ENCODE measurements at regions not wholly inside any gene's neighbourhood (a gene's known extent, or its start where the extent isn't known, plus 50 kb on each side); places are given as distances from the start of the nearest gene placed in this dataset.
A peak's percentile ranks its signal among the peaks of the same experiment; 100 is the strongest.

DNA sequence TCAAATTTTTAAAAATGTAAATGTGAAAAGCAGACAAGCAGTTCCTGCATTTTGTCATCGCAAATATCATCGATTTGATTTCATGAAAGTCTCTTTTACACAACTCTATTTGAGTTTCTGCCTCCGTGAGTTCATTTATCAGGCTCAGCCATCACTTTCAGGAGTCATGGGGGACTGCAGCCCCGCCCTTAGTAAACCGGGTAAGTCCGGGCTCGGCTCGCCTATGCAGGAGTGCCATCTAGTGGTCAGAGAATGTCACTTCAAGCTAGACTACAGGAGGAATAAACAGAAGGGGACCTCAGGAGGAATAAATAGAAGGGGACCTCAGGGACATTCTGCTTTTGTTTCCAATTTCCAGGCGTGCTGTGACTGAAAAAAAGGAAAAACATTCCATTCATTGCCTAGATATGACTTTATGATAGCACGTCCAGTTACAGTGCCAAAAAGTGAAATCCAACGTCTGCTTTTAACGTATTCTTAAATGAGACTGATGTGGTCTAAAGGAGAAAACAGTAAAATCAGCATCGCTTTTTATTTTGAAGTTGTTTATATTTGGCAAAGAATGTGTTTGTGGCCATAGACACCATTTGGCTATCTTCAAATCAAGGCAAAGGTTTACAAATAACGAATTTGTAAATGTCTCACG is 333.9 kb downstream of the HACE1 start:
- Histone ChIP-seq H3K27ac (ENCODE audit: low read depth in 1 of 2, low read length in 2 of 2) (no peak overlapping the region), H3K4me1 (ENCODE audit: control insufficient read depth in 1 of 2, insufficient read depth in 2 of 2, low read length in 2 of 2) (peaks cover 2 to 9% of the 10 kb centered on the region in 2 donors), H3K36me3 (ENCODE audit: control insufficient read depth in 1 of 2, insufficient read depth in 2 of 2, low read length in 1 of 2) (no peaks in the 10 kb centered on the region), H3K9me3 (ENCODE audit: control insufficient read depth, low read length) (no peaks in the 10 kb centered on the region), H3K4me3 (ENCODE audit: low read length in 2 of 2) (peak overlapping the region; percentile 36 to 84), H3K27me3 (ENCODE audit: control insufficient read depth in 1 of 2, insufficient read depth in 2 of 2, low read length in 1 of 2) (no peaks in the 10 kb centered on the region)
- DNase-seq (peak; percentile 75 to 89), ATAC-seq (ENCODE audit: low FRiP score) (peak; percentile 93)
- intact Hi-C loops (cut with DNase I): loop anchor here in 1 of 2 donors (10.0 kb wide), 1 partner anchor 249 kb away; no protein-coding TSS in a partner anchor
- 1 to 2% methylated on average over 15 of the region's 15 CpGs for WGBS, 2 donors

DNA sequence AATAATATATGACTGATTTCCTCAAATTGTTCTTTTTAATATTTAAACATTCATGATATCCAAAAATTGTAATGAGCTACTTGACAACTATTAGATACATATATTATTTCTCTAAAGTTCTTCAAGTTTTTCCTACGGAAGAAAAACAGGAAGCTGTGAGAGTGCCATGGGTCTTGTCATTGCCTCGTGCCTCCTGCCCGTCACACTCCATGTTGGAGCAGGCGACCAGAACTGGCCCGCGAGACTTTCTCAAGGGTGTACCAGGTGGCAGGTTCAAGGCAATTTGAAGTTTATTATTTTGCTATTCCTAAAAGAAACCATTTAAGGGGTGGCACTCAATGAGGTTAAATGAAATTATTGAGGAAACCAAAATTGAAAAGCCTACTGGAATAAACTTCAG is 337.2 kb downstream of the HACE1 start:
- DNase-seq (peak in 1 of 2 donors; percentile 67), ATAC-seq (ENCODE audit: low FRiP score) (no peak)
- no peak overlapping the region for H3K4me3 ChIP-seq (ENCODE audit: low read length in 2 of 2)
- no peaks in the 10 kb centered on the region for H3K36me3 ChIP-seq (ENCODE audit: control insufficient read depth in 1 of 2, insufficient read depth in 2 of 2, low read length in 1 of 2)
- no peaks in the 10 kb centered on the region for H3K27me3 ChIP-seq (ENCODE audit: control insufficient read depth in 1 of 2, insufficient read depth in 2 of 2, low read length in 1 of 2)
- no peak overlapping the region for H3K27ac ChIP-seq (ENCODE audit: low read depth in 1 of 2, low read length in 2 of 2)
- intact Hi-C loops (cut with DNase I): loop anchor here in 1 of 2 donors (10.0 kb wide), 1 partner anchor 252 kb away; no protein-coding TSS in a partner anchor
- 88 to 90% methylated on average over 6 of the region's 6 CpGs for WGBS, 2 donors
- H3K4me1 ChIP-seq (ENCODE audit: control insufficient read depth in 1 of 2, insufficient read depth in 2 of 2, low read length in 2 of 2): no peaks in the 10 kb centered on the region
- no peaks in the 10 kb centered on the region for H3K9me3 ChIP-seq (ENCODE audit: control insufficient read depth, low read length)

DNA sequence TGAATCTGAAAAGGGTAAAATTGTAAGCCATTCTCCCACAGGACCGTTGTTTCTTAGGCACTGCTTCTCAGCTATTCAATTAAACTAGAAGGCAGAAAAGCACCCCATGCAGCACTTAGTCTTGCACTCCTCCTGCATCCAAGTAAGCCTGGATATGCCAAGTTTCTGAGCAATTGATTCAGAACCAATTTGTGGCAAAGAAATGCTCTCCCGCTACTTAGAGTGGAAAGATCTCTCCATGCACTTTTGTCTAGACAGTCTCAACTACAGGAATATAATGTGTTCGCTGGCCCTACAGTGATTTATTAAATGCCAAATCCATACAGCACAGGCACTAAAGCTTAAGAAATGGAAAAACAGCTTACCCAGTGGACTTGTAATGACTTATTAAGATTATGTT is 338.5 kb downstream of the HACE1 start:
- intact Hi-C loops (cut with DNase I): loop anchor here in 1 of 2 donors (10.0 kb wide), 1 partner anchor 254 kb away; no protein-coding TSS in a partner anchor
- no peaks in the 10 kb centered on the region for H3K36me3 ChIP-seq (ENCODE audit: control insufficient read depth in 1 of 2, insufficient read depth in 2 of 2, low read length in 1 of 2)
- 19 to 33% methylated on average over 3 of the region's 3 CpGs for WGBS, 2 donors
- ATAC-seq (ENCODE audit: low FRiP score): no peak
- H3K9me3 ChIP-seq (ENCODE audit: control insufficient read depth, low read length): no peaks in the 10 kb centered on the region
- no peaks in the 10 kb centered on the region for H3K27me3 ChIP-seq (ENCODE audit: control insufficient read depth in 1 of 2, insufficient read depth in 2 of 2, low read length in 1 of 2)
- no peak overlapping the region for H3K27ac ChIP-seq (ENCODE audit: low read depth in 1 of 2, low read length in 2 of 2)
- no peak overlapping the region for H3K4me3 ChIP-seq (ENCODE audit: low read length in 2 of 2)
- no peaks in the 10 kb centered on the region for H3K4me1 ChIP-seq (ENCODE audit: control insufficient read depth in 1 of 2, insufficient read depth in 2 of 2, low read length in 2 of 2)
- no peak for DNase-seq

DNA sequence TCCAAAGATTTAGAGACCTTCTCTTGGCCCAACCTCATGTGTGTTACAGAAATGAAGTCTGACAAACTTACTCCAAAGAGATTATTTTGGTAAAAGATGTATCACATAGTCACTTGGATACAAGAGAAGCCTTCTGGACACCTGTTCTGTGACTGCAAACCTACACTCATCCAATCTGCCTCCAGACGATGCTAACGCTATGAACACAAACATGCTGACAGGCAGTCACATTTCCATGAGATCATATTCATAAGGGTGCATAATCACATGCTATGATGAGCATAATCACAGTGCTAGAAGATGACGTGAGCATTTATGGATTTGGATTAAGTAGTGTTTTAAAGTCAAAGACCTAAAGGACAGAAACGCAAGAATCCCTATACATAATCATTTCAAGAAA is 340.2 kb downstream of the HACE1 start:
- Histone ChIP-seq H3K4me3 (ENCODE audit: low read length in 2 of 2) (no peak overlapping the region), H3K4me1 (ENCODE audit: control insufficient read depth in 1 of 2, insufficient read depth in 2 of 2, low read length in 2 of 2) (no peaks in the 10 kb centered on the region), H3K9me3 (ENCODE audit: control insufficient read depth, low read length) (no peaks in the 10 kb centered on the region), H3K27me3 (ENCODE audit: control insufficient read depth in 1 of 2, insufficient read depth in 2 of 2, low read length in 1 of 2) (no peaks in the 10 kb centered on the region), H3K27ac (ENCODE audit: low read depth in 1 of 2, low read length in 2 of 2) (no peak overlapping the region), H3K36me3 (ENCODE audit: control insufficient read depth in 1 of 2, insufficient read depth in 2 of 2, low read length in 1 of 2) (no peaks in the 10 kb centered on the region)
- ATAC-seq (ENCODE audit: low FRiP score) (no peak), DNase-seq (no peak)
- WGBS, 2 donors: 87 to 89% methylated on average over 4 of the region's 4 CpGs
- intact Hi-C loops (cut with DNase I): no loop called here

DNA sequence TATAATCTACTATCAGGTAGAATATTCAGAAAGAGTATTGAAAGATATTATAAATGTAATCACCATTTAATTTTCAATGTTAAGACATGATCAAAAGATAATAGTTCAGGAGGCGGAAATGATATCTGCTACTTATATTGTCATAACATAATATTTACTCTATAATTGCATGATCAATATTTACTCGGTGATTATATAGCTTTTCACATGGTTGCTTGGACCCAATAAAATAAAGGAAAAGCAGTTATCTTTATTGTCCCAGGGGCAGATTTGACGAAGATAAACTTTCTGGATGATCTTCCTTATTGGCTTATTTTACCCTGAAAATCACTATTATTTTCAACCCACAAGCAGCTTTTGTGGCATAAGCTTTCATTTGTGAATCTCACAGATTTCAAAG is 350.4 kb downstream of the HACE1 start:
- Histone ChIP-seq H3K9me3 (ENCODE audit: control insufficient read depth, low read length) (peaks cover 2% of the 10 kb centered on the region), H3K27ac (ENCODE audit: low read depth in 1 of 2, low read length in 2 of 2) (no peak overlapping the region), H3K27me3 (ENCODE audit: control insufficient read depth in 1 of 2, insufficient read depth in 2 of 2, low read length in 1 of 2) (no peaks in the 10 kb centered on the region), H3K4me3 (ENCODE audit: low read length in 2 of 2) (no peak overlapping the region), H3K4me1 (ENCODE audit: control insufficient read depth in 1 of 2, insufficient read depth in 2 of 2, low read length in 2 of 2) (no peaks in the 10 kb centered on the region), H3K36me3 (ENCODE audit: control insufficient read depth in 1 of 2, insufficient read depth in 2 of 2, low read length in 1 of 2) (no peaks in the 10 kb centered on the region)
- ATAC-seq (ENCODE audit: low FRiP score) (no peak), DNase-seq (no peak)
- WGBS, 2 donors: 91 to 92% methylated on average over 3 of the region's 3 CpGs
- intact Hi-C loops (cut with DNase I): no loop called here

DNA sequence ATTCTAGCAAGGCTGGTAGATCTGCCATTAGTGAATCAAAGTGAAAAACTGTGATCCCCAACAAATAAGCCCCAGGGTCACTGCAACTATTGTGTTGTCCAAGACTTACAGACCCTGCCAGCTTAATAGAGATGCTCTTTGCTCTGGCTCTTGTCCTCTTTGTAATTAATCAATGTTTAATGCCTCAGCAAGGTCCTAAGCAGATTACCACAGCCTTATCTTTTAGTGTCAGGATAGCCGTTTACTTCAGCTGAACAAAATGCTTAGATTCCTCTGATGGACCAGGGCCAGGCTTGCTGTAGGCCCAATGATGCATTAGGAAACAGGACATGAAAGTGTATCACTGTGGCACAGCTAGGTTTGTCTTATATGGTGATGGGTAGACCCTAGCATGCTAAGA is 353.3 kb downstream of the HACE1 start:
- WGBS, 2 donors: 89 to 90% methylated on average over 1 of the region's 1 CpG
- H3K9me3 ChIP-seq (ENCODE audit: control insufficient read depth, low read length): no peaks in the 10 kb centered on the region
- H3K4me3 ChIP-seq (ENCODE audit: low read length in 2 of 2): no peak overlapping the region
- no peaks in the 10 kb centered on the region for H3K27me3 ChIP-seq (ENCODE audit: control insufficient read depth in 1 of 2, insufficient read depth in 2 of 2, low read length in 1 of 2)
- DNase-seq (no peak), ATAC-seq (ENCODE audit: low FRiP score) (no peak)
- no peak overlapping the region for H3K27ac ChIP-seq (ENCODE audit: low read depth in 1 of 2, low read length in 2 of 2)
- no peaks in the 10 kb centered on the region for H3K4me1 ChIP-seq (ENCODE audit: control insufficient read depth in 1 of 2, insufficient read depth in 2 of 2, low read length in 2 of 2)
- H3K36me3 ChIP-seq (ENCODE audit: control insufficient read depth in 1 of 2, insufficient read depth in 2 of 2, low read length in 1 of 2): no peaks in the 10 kb centered on the region
- intact Hi-C loops (cut with DNase I): no loop called here

DNA sequence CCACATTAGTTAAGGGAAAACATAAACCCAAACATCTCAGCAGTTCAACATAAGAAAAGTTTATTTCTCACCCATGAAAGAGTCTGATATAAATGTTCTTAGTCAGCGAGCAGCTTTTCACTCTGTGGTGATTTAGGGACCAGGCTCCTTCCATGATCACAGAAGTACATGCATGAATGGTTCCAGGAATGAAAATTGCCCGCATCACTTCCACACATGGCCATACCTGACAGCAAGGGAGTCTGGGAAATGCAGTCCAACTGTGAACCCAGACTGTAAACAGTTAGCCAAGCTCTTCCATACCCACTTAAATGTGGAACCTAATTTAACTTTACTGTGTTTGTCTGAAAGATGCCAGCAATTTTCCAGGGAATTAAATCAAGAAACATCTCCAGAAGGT is 353.9 kb downstream of the HACE1 start:
- H3K36me3 ChIP-seq (ENCODE audit: control insufficient read depth in 1 of 2, insufficient read depth in 2 of 2, low read length in 1 of 2): no peaks in the 10 kb centered on the region
- no peaks in the 10 kb centered on the region for H3K9me3 ChIP-seq (ENCODE audit: control insufficient read depth, low read length)
- H3K27me3 ChIP-seq (ENCODE audit: control insufficient read depth in 1 of 2, insufficient read depth in 2 of 2, low read length in 1 of 2): no peaks in the 10 kb centered on the region
- H3K27ac ChIP-seq (ENCODE audit: low read depth in 1 of 2, low read length in 2 of 2): no peak overlapping the region
- intact Hi-C loops (cut with DNase I): no loop called here
- DNase-seq: no peak
- no peak for ATAC-seq (ENCODE audit: low FRiP score)
- WGBS, 2 donors: 40 to 55% methylated on average over 2 of the region's 2 CpGs
- no peak overlapping the region for H3K4me3 ChIP-seq (ENCODE audit: low read length in 2 of 2)
- no peaks in the 10 kb centered on the region for H3K4me1 ChIP-seq (ENCODE audit: control insufficient read depth in 1 of 2, insufficient read depth in 2 of 2, low read length in 2 of 2)

DNA sequence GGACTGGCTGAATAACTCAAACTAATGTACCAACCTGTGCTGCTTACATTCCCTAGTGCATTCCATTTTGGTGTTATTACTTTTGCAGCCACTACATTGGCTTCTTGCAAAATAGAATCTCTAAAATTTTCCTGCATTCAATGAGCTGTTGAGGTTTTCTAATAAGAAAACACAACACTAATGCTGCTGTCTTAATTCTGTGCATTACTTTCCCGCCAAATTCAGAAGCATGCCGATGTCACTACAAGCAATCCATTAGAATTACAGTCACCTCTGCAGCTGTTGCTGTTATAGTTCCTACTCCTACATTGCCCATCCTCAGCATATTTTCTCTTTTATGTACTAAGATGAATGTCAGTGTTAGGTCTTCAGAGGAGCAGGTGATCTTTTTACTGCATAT is 359.5 kb downstream of the HACE1 start:
- intact Hi-C loops (cut with DNase I): no loop called here
- ATAC-seq (ENCODE audit: low FRiP score) (no peak), DNase-seq (no peak)
- Histone ChIP-seq H3K4me3 (ENCODE audit: low read length in 2 of 2) (no peak overlapping the region), H3K27ac (ENCODE audit: low read depth in 1 of 2, low read length in 2 of 2) (no peak overlapping the region), H3K9me3 (ENCODE audit: control insufficient read depth, low read length) (no peaks in the 10 kb centered on the region), H3K36me3 (ENCODE audit: control insufficient read depth in 1 of 2, insufficient read depth in 2 of 2, low read length in 1 of 2) (peaks cover 0 to 1% of the 10 kb centered on the region in 2 donors), H3K27me3 (ENCODE audit: control insufficient read depth in 1 of 2, insufficient read depth in 2 of 2, low read length in 1 of 2) (peaks cover 0 to 1% of the 10 kb centered on the region in 2 donors), H3K4me1 (ENCODE audit: control insufficient read depth in 1 of 2, insufficient read depth in 2 of 2, low read length in 2 of 2) (no peaks in the 10 kb centered on the region)
- 72 to 74% methylated on average over 2 of the region's 2 CpGs for WGBS, 2 donors

DNA sequence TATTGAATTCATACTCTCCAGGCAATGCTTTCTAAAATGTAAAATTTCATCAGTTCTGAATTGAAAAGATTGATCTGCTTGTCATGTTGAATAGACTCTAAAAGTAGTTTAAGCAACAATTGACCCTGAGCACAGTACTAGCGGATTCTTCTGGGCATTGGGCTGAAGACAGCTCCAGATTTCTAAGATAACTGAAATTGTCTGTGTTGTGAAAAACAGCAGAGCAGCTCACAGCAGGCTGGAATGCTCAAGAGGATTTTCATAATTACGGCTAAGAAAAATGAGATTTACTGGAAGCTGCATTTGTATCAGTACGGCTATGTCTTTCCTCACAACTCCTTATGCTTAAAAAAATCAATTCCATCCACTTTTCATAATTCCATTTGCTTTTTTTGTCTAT is 373.7 kb downstream of the HACE1 start:
- Histone ChIP-seq H3K4me1 (ENCODE audit: control insufficient read depth in 1 of 2, insufficient read depth in 2 of 2, low read length in 2 of 2) (no peaks in the 10 kb centered on the region), H3K27me3 (ENCODE audit: control insufficient read depth in 1 of 2, insufficient read depth in 2 of 2, low read length in 1 of 2) (no peaks in the 10 kb centered on the region), H3K4me3 (ENCODE audit: low read length in 2 of 2) (no peak overlapping the region), H3K36me3 (ENCODE audit: control insufficient read depth in 1 of 2, insufficient read depth in 2 of 2, low read length in 1 of 2) (no peaks in the 10 kb centered on the region), H3K9me3 (ENCODE audit: control insufficient read depth, low read length) (peaks cover 2% of the 10 kb centered on the region), H3K27ac (ENCODE audit: low read depth in 1 of 2, low read length in 2 of 2) (no peak overlapping the region)
- WGBS, 2 donors: 87 to 91% methylated on average over 3 of the region's 3 CpGs
- intact Hi-C loops (cut with DNase I): no loop called here
- no peak for ATAC-seq (ENCODE audit: low FRiP score)
- DNase-seq: no peak
